DND-41 (cell line): ENCODE measurements at regions not wholly inside any gene's neighbourhood (a gene's known extent, or its start where the extent isn't known, plus 50 kb on each side); places are given as distances from the start of the nearest gene placed in this dataset.

Source experiments
- CTCF ChIP-seq: IDR thresholded peaks from 2 replicates; pipeline ENCODE4 v1.5.1; 2012; ENCODE audit warnings: borderline replicate concordance, low read length, moderate library complexity, mild to moderate bottlenecking; ENCODE audit not compliant: poor library complexity, severe bottlenecking; ENCODE audit errors: extremely low read depth
- EZH2 ChIP-seq: IDR thresholded peaks from 3 replicates; pipeline ENCODE4 v1.6.1; 2012; ENCODE audit warnings: borderline replicate concordance, low read depth, mild to moderate bottlenecking, moderate library complexity, low read length, inconsistent platforms; ENCODE audit not compliant: severe bottlenecking

- TF ChIP-seq CTCF (no peak), EZH2 (no peak)
These were observed 145.1 kb downstream of the LCA5 start for GRCh38 chr6:79392094-79392493.
